HEK293 (cell line): ENCODE measurements at regions not wholly inside any gene's neighbourhood (a gene's known extent, or its start where the extent isn't known, plus 50 kb on each side); places are given as distances from the start of the nearest gene placed in this dataset.

Experiments
- CTCF ChIA-PET: fragments of 350-600 bp; formaldehyde crosslinking; extraction: SDS; loops from one replicate; lab custom pipeline; 2021; ENCODE audit warnings: antibody characterized with exemption; lab: Yijun Ruan, JAX
- POLR2A ChIA-PET: fragments of 300-600 bp; formaldehyde crosslinking; extraction: SDS; loops from one replicate; lab custom pipeline; 2020; ENCODE audit warnings: antibody characterized with exemption, inconsistent platforms; lab: Yijun Ruan, JAX
- H3K27ac ChIP-seq: fragments of 200-500 bp; sonication (Bioruptor generic); 2 replicates; pipeline ENCODE4 v1.5.1; 2014; ENCODE audit warnings: low read depth, low read length, control low read depth, inconsistent platforms; ENCODE audit errors: extremely low read depth
- H3K36me3 ChIP-seq, 2 experiments: fragments of 200-500 bp in 1 of 2; sonication (Bioruptor generic) in 1 of 2; 1 replicate in 1 of 2; 2 replicates in 1 of 2; pipeline ENCODE4 v1.5.1; 2014 to 2017; ENCODE audit warnings: inconsistent platforms in 2 of 2, low read length in 2 of 2; ENCODE audit not compliant: control insufficient read depth in 2 of 2, insufficient read depth in 1 of 2
- H3K4me1 ChIP-seq: fragments of 200-500 bp; sonication (Bioruptor generic); 2 replicates; pipeline ENCODE4 v1.5.1; 2014; ENCODE audit warnings: mild to moderate bottlenecking, low read length, inconsistent platforms; ENCODE audit not compliant: control insufficient read depth, insufficient read depth
- H3K4me3 ChIP-seq: 2 replicates; pipeline ENCODE4 v1.5.1; 2011; ENCODE audit warnings: low read depth, mild to moderate bottlenecking, control low read depth, low read length, moderate library complexity
- H3K9me3 ChIP-seq: fragments of 200-500 bp; sonication (Bioruptor generic); 2 replicates; pipeline ENCODE4 v1.5.1; 2014; ENCODE audit warnings: low read depth, low read length, inconsistent platforms; ENCODE audit not compliant: control insufficient read depth, insufficient read depth
- BCL11B ChIP-seq: fragments of 450-650 bp; formaldehyde crosslinking; IDR thresholded peaks from 2 replicates; pipeline ENCODE4 v1.5.1; 2016; ENCODE audit warnings: low read depth, missing biosample characterization, missing genetic modification characterization
- GFI1B ChIP-seq: fragments of 450-650 bp; formaldehyde crosslinking; IDR thresholded peaks from 2 replicates; pipeline ENCODE4 v1.5.1; 2016; ENCODE audit warnings: missing biosample characterization, missing genetic modification characterization
- IKZF3 ChIP-seq: fragments of 450-650 bp; IDR thresholded peaks from 2 replicates; pipeline ENCODE4 v1.5.0; 2018; ENCODE audit warnings: missing biosample characterization, mild to moderate bottlenecking, missing genetic modification characterization, moderate library complexity
- ZBTB20 ChIP-seq: fragments of 450-650 bp; formaldehyde crosslinking; IDR thresholded peaks from 2 replicates; pipeline ENCODE4 v1.5.1; 2016; ENCODE audit warnings: missing biosample characterization, missing genetic modification characterization
- ZNF140 ChIP-seq: fragments of 450-650 bp; formaldehyde crosslinking; IDR thresholded peaks from 2 replicates; pipeline ENCODE4 v1.5.1; 2016; ENCODE audit warnings: missing biosample characterization, missing genetic modification characterization
- ZNF157 ChIP-seq: fragments of 450-650 bp; formaldehyde crosslinking; IDR thresholded peaks from 2 replicates; pipeline ENCODE4 v1.5.1; 2016; ENCODE audit warnings: missing biosample characterization, missing genetic modification characterization
- ZNF202 ChIP-seq: fragments of 450-650 bp; formaldehyde crosslinking; IDR thresholded peaks from 2 replicates; pipeline ENCODE4 v1.5.1; 2016; ENCODE audit warnings: missing biosample characterization, missing genetic modification characterization, borderline replicate concordance
- ZNF354C ChIP-seq: fragments of 450-650 bp; formaldehyde crosslinking; IDR thresholded peaks from 2 replicates; pipeline ENCODE4 v1.5.1; 2016; ENCODE audit warnings: missing biosample characterization, missing genetic modification characterization, low read depth, borderline replicate concordance
- ZNF404 ChIP-seq: fragments of 450-650 bp; formaldehyde crosslinking; IDR thresholded peaks from 2 replicates; pipeline ENCODE4 v1.5.1; 2017; ENCODE audit warnings: missing biosample characterization, missing genetic modification characterization
- ZNF558 ChIP-seq: fragments of 450-650 bp; formaldehyde crosslinking; IDR thresholded peaks from 2 replicates; pipeline ENCODE4 v1.5.1; 2016; ENCODE audit warnings: missing biosample characterization, missing genetic modification characterization
- ZNF791 ChIP-seq: fragments of 450-650 bp; formaldehyde crosslinking; IDR thresholded peaks from 2 replicates; pipeline ENCODE4 v1.5.1; 2016; ENCODE audit warnings: missing biosample characterization, missing genetic modification characterization
- ZSCAN16 ChIP-seq: fragments of 450-650 bp; formaldehyde crosslinking; IDR thresholded peaks from 2 replicates; pipeline ENCODE4 v1.5.1; 2016; ENCODE audit warnings: missing biosample characterization, missing genetic modification characterization
- TF ChIP-seq, protein P1 (sequence below): fragments of 450-650 bp; formaldehyde crosslinking; IDR thresholded peaks from 2 replicates; pipeline ENCODE4 v1.5.1; 2016; ENCODE audit warnings: missing biosample characterization, missing genetic modification characterization
- TF ChIP-seq, protein P2 (sequence below): fragments of 450-650 bp; formaldehyde crosslinking; IDR thresholded peaks from 2 replicates; pipeline ENCODE4 v1.5.1; 2016; ENCODE audit warnings: missing biosample characterization, missing genetic modification characterization
- TF ChIP-seq, protein P3 (sequence below): fragments of 450-650 bp; formaldehyde crosslinking; IDR thresholded peaks from 2 replicates; pipeline ENCODE4 v1.5.1; 2016; ENCODE audit warnings: missing biosample characterization, missing genetic modification characterization
- TF ChIP-seq, protein P4 (sequence below): fragments of 450-650 bp; formaldehyde crosslinking; IDR thresholded peaks from 2 replicates; pipeline ENCODE4 v1.5.1; 2016; ENCODE audit warnings: missing biosample characterization, missing genetic modification characterization
- TF ChIP-seq, protein P5 (sequence below): fragments of 450-650 bp; formaldehyde crosslinking; IDR thresholded peaks from 2 replicates; pipeline ENCODE4 v1.5.1; 2017; ENCODE audit warnings: missing biosample characterization, missing genetic modification characterization
- TF ChIP-seq, protein P6 (sequence below): fragments of 450-650 bp; formaldehyde crosslinking; conservative IDR thresholded peaks from 2 replicates; pipeline ENCODE4 v1.5.1; 2016; ENCODE audit warnings: low read depth, missing biosample characterization, missing genetic modification characterization

DNA sequence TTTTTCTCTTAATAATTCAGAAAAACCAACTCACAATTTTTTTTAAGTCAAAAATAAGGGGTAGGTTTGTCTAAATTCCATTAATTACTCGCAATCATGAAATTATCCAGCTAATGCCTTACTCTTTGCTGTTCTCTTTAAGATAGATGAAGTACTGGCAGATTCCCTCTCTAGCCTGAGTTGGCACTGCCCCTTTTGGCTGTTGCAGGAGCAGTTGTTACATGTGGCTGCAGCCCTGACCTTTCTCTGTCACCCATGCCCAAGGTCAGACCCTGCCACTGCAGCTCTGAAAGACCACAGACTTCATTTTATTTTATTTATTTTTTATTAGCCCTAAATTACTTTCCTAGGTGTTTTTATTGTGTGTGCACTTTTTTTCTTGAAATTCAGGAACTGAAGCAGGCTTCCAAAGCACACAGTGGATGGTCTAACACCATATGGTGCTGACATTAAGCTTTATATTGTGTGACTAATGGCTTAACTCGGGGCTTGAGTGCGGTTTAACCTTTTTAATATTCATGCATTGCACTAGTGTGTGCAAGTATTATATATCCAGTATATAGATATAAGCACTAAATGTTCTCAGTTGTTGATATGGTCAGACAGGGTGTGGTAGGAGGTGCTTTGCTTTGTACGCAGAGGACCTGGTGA lies 313.0 kb downstream of the CDH2 start (continued):
- TF ChIP-seq, protein P1, sequence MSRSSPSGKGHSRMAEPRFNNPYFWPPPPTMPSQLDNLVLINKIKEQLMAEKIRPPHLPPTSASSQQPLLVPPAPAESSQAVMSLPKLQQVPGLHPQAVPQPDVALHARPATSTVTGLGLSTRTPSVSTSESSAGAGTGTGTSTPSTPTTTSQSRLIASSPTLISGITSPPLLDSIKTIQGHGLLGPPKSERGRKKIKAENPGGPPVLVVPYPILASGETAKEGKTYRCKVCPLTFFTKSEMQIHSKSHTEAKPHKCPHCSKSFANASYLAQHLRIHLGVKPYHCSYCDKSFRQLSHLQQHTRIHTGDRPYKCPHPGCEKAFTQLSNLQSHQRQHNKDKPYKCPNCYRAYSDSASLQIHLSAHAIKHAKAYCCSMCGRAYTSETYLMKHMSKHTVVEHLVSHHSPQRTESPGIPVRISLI = no peak
- TF ChIP-seq ZNF558 (no peak), ZNF354C (no peak)
- TF ChIP-seq, protein P2, sequence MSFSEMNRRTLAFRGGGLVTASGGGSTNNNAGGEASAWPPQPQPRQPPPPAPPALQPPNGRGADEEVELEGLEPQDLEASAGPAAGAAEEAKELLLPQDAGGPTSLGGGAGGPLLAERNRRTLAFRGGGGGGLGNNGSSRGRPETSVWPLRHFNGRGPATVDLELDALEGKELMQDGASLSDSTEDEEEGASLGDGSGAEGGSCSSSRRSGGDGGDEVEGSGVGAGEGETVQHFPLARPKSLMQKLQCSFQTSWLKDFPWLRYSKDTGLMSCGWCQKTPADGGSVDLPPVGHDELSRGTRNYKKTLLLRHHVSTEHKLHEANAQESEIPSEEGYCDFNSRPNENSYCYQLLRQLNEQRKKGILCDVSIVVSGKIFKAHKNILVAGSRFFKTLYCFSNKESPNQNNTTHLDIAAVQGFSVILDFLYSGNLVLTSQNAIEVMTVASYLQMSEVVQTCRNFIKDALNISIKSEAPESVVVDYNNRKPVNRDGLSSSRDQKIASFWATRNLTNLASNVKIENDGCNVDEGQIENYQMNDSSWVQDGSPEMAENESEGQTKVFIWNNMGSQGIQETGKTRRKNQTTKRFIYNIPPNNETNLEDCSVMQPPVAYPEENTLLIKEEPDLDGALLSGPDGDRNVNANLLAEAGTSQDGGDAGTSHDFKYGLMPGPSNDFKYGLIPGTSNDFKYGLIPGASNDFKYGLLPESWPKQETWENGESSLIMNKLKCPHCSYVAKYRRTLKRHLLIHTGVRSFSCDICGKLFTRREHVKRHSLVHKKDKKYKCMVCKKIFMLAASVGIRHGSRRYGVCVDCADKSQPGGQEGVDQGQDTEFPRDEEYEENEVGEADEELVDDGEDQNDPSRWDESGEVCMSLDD (tag by site-specific recombination) = no peak
- TF ChIP-seq, protein P3, sequence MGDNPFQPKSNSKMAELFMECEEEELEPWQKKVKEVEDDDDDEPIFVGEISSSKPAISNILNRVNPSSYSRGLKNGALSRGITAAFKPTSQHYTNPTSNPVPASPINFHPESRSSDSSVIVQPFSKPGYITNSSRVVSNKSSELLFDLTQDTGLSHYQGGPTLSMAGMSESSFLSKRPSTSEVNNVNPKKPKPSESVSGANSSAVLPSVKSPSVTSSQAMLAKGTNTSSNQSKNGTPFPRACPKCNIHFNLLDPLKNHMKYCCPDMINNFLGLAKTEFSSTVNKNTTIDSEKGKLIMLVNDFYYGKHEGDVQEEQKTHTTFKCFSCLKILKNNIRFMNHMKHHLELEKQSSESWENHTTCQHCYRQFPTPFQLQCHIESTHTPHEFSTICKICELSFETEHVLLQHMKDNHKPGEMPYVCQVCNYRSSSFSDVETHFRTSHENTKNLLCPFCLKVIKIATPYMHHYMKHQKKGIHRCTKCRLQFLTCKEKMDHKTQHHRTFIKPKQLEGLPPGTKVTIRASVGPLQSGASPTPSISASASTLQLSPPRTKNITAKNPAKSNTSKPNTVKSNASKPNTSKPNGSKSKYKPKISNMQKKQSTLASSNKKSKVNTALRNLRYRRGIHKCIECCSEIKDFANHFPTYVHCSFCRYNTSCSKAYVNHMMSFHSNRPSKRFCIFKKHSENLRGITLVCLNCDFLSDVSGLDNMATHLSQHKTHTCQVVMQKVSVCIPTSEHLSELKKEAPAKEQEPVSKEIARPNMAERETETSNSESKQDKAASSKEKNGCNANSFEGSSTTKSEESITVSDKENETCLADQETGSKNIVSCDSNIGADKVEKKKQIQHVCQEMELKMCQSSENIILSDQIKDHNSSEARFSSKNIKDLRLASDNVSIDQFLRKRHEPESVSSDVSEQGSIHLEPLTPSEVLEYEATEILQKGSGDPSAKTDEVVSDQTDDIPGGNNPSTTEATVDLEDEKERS = no peak
- TF ChIP-seq, all 188 proteins: peak for 0

DNA sequence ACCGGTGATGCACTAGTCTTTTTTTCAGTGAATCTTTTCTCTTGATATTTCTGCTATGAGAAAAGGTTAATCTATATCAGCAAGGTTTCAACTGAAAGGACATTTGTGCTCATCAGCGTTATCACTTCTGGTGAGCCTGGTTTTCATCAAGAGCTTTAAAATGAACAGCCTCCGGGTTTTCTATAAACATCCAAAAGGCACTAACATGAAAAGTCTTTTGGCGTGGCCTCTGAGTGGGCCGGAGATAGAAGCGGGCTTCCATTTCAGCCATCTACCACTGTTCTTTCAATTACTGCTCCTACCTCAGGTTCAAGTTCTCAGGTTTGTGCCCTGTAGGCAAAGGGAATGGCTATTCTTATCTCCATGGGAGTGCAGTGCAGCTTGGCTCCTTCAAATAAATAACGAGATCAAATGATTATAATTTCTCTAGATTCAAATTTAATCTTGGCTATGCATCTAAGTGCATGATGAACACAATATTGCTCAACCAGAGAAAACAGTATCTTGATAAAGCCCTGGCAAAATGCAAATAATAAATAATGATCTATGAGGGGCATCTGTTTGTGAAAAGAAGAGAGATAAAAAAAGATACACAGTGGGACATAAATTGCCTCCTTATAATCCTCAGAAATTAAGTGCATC lies 314.8 kb downstream of the CDH2 start:
- Histone ChIP-seq H3K9me3 (no peaks in the 10 kb centered on the region), H3K4me3 (no peak overlapping the region), H3K27ac (no peak overlapping the region), H3K36me3 (no peaks in the 10 kb centered on the region), H3K4me1 (no peaks in the 10 kb centered on the region; the same call in 1 of the 2 replicates)
- CTCF ChIA-PET = no interaction called here
- no peak for TF ChIP-seq ZNF157 (tag by site-specific recombination)
- TF ChIP-seq ZBTB20 (tag by site-specific recombination) = no peak
- TF ChIP-seq ZNF140 (tag by site-specific recombination) = no peak
- TF ChIP-seq ZNF404 (tag by site-specific recombination) = no peak
- no peak for TF ChIP-seq IKZF3
- POLR2A ChIA-PET = no interaction called here

DNA sequence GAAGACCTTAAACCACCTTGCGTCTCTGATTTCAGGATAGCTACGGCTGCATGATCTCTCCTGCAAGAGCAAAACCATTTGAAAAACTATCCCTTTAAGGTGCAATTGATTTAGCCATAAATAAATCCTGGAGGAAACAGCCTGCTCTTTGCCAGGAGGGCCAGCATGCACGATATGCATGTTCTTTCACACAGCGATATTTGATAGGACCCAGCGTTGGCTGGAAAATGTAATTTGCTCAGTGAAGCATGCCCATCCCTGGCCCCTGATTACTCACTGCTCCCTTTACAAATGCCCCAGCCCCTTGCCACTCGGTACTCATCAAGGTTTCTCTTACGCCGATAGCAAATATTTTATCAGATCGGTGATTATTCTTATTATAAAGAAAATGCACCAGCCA lies 315.4 kb downstream of the CDH2 start:
- H3K4me1 ChIP-seq = no peaks in the 10 kb centered on the region; the same call in 1 of the 2 replicates
- H3K36me3 ChIP-seq = no peaks in the 10 kb centered on the region
- no peak overlapping the region for H3K27ac ChIP-seq
- CTCF ChIA-PET = no interaction called here
- H3K9me3 ChIP-seq = no peaks in the 10 kb centered on the region
- no peak overlapping the region for H3K4me3 ChIP-seq
- POLR2A ChIA-PET = no interaction called here
- TF ChIP-seq BCL11B (tag by site-specific recombination) (no peak), ZNF202 (tag by site-specific recombination) (no peak), GFI1B (tag by site-specific recombination) (no peak), ZSCAN16 (tag by site-specific recombination) (no peak), ZNF791 (tag by site-specific recombination) (no peak)
- TF ChIP-seq, protein P4, sequence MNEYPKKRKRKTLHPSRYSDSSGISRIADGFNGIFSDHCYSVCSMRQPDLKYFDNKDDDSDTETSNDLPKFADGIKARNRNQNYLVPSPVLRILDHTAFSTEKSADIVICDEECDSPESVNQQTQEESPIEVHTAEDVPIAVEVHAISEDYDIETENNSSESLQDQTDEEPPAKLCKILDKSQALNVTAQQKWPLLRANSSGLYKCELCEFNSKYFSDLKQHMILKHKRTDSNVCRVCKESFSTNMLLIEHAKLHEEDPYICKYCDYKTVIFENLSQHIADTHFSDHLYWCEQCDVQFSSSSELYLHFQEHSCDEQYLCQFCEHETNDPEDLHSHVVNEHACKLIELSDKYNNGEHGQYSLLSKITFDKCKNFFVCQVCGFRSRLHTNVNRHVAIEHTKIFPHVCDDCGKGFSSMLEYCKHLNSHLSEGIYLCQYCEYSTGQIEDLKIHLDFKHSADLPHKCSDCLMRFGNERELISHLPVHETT = no peak
- TF ChIP-seq, protein P5, sequence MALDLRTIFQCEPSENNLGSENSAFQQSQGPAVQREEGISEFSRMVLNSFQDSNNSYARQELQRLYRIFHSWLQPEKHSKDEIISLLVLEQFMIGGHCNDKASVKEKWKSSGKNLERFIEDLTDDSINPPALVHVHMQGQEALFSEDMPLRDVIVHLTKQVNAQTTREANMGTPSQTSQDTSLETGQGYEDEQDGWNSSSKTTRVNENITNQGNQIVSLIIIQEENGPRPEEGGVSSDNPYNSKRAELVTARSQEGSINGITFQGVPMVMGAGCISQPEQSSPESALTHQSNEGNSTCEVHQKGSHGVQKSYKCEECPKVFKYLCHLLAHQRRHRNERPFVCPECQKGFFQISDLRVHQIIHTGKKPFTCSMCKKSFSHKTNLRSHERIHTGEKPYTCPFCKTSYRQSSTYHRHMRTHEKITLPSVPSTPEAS (tag by site-specific recombination) = no peak
- TF ChIP-seq, protein P6, sequence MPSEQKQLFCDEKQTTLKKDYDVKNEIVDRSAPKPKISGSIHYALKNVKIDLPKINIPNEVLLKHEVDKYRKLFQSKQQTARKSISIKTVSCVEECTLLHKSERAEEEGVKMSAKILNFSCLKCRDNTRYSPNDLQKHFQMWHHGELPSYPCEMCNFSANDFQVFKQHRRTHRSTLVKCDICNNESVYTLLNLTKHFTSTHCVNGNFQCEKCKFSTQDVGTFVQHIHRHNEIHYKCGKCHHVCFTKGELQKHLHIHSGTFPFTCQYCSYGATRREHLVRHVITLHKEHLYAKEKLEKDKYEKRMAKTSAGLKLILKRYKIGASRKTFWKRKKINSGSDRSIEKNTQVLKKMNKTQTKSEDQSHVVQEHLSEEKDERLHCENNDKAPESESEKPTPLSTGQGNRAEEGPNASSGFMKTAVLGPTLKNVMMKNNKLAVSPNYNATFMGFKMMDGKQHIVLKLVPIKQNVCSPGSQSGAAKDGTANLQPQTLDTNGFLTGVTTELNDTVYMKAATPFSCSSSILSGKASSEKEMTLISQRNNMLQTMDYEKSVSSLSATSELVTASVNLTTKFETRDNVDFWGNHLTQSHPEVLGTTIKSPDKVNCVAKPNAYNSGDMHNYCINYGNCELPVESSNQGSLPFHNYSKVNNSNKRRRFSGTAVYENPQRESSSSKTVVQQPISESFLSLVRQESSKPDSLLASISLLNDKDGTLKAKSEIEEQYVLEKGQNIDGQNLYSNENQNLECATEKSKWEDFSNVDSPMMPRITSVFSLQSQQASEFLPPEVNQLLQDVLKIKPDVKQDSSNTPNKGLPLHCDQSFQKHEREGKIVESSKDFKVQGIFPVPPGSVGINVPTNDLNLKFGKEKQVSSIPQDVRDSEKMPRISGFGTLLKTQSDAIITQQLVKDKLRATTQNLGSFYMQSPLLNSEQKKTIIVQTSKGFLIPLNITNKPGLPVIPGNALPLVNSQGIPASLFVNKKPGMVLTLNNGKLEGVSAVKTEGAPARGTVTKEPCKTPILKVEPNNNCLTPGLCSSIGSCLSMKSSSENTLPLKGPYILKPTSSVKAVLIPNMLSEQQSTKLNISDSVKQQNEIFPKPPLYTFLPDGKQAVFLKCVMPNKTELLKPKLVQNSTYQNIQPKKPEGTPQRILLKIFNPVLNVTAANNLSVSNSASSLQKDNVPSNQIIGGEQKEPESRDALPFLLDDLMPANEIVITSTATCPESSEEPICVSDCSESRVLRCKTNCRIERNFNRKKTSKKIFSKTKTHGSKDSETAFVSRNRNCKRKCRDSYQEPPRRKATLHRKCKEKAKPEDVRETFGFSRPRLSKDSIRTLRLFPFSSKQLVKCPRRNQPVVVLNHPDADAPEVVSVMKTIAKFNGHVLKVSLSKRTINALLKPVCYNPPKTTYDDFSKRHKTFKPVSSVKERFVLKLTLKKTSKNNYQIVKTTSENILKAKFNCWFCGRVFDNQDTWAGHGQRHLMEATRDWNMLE = no peak
